M059J (cell line): ENCODE measurements at regions not wholly inside any gene's neighbourhood (a gene's known extent, or its start where the extent isn't known, plus 50 kb on each side); places are given as distances from the start of the nearest gene placed in this dataset.
A peak's percentile ranks its signal among the peaks of the same experiment; 100 is the strongest.
"Not testable (repeated sequence)": the region's sequence is repeated elsewhere in the genome, so short reads cannot be mapped to it uniquely, and the experiment has no call there.

Experiments used
- DNase-seq: peaks from one replicate; pipeline ENCODE4 v3.0.0-alpha.2; 2012; ENCODE audit warnings: low read depth

GRCh38 chr17:70519300-70519699, 350.0 kb downstream of the KCNJ2 start:
- DNase-seq = no peak

DNA sequence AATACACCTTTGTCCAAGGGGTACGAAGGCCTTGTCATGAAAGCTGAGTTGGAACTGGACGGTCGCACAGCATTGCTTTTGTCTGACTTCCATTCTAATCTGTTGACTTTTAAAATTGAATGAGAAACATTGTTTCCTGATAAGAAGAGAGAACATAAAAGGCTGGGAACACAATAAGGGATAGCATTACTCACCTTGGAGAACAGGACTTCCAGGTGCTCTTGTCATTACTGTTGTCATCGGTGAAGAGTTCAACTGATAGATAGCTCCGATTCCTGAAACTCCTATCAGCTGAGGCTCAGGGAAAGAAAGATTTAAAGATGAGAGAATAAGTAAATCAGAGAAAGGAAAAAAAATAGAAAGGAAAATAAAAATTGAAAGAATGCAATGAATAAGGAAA, 351.1 kb downstream of the KCNJ2 start:
- DNase-seq = no peak

- DNase-seq = no peak
Observed at GRCh38 chr17:70520956-70521355, 351.6 kb downstream of the KCNJ2 start.

DNA sequence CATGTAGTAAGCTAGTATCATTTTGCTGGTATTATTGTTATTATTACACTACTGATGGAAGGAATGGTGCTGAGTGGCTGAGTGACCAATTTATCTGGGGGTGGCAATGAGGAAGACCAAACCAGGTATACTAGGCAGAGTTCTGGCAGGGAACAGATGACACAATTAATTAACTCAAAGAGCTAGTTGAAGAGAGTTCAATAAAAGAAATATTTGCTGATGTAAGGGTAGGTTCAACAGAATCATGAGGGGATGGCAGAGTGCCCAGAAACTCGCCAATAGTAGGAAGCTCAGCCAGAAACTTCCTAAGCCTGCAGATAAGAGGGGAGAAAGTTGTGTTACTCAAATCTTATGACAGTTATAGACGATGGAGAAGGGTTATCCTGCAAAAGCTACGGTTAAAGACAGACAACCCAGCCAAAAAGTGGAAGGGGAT, 352.5 kb downstream of the KCNJ2 start:
- DNase-seq = peak; percentile 6

DNA sequence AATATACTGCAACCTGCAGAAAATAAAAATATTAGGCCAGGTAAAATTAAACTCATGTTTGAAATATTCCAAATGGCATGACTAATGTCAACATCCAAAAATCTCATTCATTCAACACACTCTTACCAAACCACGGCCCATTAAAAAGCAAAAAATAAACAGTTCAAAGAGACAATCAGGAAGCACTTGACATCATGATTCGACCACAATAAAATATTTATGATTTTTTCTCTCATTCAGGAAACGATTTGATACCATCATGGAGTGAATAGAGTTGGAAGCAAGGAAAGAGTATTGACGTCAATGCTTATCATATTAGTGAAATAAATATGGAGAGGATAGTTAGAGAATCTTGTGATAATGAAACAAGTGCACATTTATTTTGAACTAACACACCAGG, 354.1 kb downstream of the KCNJ2 start:
- peak; percentile 12 for DNase-seq

DNA sequence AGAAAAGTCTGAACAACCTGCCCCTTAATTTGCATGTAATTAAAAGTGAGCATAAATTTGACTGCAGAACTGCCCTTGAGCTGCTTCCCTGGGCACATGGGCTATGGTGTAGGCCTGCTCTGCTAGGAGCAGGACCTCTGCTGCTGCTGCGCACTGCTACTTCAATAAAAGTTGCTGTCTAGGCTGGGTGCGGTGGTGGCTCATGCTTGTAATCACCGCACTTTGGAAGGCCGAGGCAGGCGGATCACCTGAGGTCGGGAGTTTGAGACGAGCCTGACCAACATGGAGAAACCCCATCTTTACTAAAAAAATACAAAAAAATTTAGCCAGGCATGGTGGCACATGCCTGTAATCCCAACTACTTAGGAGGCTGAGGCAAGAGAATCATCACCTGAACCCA, 355.7 kb downstream of the KCNJ2 start:
- not testable (repeated sequence) for DNase-seq

DNA sequence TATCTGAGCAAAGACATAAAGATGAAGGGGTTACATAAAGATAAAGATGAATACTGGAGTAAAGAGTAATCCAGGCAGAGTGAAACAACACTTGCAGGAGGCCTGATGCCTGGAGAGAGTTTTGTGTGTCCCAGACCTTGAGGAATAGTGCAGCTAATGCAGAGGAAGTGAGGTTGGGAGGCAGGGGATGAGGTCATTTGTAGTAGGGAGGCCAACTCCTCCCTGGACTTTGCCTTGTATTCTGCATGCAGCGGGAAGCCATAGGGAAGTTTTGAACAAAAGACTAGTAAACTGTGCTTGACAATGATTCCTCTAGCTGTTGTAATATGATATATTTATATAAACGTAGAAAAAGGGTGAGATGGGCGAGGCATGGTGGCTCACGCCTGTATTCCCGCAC, 356.6 kb downstream of the KCNJ2 start:
- DNase-seq = no peak

- no peak for DNase-seq
Observed at GRCh38 chr17:70527364-70527888, 358.1 kb downstream of the KCNJ2 start.

DNA sequence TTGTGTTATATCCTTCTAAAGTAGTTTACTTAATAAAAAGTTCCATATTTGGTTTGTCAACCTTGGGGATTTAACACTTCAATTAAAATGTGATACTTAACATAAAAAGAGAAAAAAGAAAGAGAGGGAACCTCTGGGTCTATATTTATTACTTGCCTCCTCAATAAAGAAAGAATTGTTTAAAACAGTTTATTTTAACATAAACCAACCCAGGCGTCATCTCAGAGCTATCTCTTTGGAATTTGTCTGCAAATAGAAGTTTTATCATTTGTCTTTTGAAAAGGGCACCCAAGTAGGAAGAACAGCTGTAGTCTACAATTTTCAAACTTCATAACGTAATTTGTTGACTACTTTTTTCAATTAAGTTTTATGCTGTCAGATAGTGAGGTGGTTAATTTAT, 364.1 kb downstream of the KCNJ2 start:
- no peak for DNase-seq

DNA sequence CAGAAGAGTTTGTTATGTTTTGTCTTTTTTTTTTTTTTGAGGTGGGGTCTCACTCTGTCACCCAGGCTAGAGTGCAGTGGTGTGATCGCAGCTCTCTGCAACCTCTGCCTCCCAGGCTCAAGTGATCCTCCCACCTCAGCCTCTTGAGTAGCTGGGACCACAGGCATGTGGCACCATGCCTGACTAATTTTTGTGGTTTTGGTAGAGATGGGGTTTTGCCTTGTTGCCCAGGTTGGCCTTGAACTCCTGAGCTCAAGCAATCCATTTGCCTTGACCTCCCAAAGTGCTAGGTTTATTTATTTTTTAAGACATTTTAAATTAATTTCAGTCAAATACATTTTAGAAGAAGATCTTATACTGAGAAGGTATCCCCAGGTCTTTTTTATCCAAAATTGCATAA, 366.7 kb downstream of the KCNJ2 start:
- DNase-seq = peak; percentile 64

- DNase-seq = no peak
Observed at GRCh38 chr17:70539132-70539924, 370.0 kb downstream of the KCNJ2 start.

- DNase-seq = no peak
Observed at GRCh38 chr17:70542876-70543275, 373.5 kb downstream of the KCNJ2 start.

- no peak for DNase-seq
Observed at GRCh38 chr17:70544317-70544716, 375.0 kb downstream of the KCNJ2 start.

- DNase-seq = peak; percentile 44
Observed at GRCh38 chr17:70552230-70552981, 383.1 kb downstream of the KCNJ2 start.

- no peak for DNase-seq
Observed at GRCh38 chr17:70552982-70553334, 383.6 kb downstream of the KCNJ2 start.

DNA sequence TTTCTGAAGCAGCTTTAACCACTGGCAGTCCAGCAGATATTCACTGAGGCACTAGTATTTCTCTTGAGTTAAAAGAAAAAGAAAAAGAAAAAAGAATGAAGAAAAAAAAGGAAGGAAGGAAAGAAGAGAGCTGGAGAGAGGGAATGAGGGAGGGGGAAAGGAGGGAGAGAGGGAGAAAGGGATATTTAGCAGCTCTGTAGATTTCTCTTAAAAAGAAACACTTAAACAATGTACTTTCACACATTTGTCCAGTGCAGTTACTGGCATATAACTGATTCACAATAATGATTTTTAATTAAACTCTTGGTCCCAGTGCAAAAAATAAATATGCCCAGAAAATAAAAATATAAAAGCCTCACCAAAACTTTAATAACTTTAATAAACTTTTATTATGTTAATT, 386.4 kb downstream of the KCNJ2 start:
- DNase-seq = no peak

DNA sequence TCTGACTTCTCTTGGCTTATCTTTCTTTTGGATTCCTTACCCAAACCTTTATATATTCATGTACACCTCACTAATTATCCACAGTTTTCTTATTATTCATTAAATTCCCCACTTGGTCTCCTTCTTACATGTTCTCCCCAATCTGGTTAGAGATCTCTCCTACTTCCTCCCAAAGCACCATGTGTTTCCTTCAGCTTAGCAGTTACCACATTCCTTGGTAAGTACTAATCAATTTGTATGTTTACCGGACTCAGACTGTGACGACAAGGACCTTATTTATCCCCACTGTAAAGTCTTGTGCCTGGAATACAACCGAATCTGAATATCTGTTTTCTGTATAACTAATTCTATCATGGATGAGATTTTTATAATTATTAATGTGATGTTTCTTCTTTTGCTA, 389.5 kb downstream of the KCNJ2 start:
- no peak for DNase-seq

DNA sequence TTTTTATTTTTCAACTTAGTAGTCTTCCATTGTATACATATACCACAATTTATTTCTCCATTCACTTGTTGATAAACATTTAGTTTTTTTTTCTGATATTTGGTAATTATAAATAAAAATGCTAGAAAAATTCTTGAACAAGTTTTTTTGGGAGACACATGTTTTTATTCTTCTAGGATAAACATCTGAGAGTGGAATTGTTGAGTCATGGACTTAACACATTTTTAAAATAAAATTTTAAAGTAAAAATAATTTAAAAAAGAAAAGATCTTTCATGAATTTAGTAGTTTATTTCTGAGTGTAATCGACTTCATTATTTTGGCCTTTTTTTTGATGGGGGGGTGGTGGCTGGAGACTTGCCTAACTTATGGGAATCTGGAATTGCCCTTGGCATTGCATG, 391.1 kb downstream of the KCNJ2 start:
- DNase-seq = no peak

GRCh38 chr17:70562137-70562536, 392.8 kb downstream of the KCNJ2 start:
- DNase-seq = no peak

GRCh38 chr17:70563281-70563820, 394.0 kb downstream of the KCNJ2 start:
- peak; percentile 32 for DNase-seq

DNA sequence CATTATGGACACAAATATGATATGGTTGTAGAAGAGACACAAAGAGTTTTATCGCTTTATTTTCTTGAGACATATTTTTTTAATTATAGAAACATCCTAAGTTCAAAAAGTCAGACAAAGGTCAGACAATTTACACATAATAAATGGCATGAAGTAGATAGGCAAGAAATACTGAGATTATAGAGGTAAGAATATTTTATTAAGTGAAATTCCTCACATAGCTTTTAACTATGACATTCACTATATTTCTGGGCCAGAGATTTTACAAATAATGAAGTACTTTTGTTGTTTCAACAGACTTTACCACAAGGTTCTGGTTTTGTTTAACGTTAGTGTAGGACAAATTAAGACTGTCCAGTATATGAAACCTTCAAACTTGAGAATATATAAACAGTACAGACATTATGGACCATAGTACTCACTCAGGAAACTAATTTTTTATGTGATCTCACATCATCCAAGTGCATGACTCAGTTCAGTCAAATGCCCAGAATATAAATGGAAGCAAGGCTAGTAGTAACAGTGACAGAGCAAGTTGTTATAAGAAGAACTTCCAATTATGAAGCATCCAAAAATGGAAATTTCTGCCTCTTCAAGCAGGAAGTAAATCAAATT, 394.8 kb downstream of the KCNJ2 start:
- no peak for DNase-seq

DNA sequence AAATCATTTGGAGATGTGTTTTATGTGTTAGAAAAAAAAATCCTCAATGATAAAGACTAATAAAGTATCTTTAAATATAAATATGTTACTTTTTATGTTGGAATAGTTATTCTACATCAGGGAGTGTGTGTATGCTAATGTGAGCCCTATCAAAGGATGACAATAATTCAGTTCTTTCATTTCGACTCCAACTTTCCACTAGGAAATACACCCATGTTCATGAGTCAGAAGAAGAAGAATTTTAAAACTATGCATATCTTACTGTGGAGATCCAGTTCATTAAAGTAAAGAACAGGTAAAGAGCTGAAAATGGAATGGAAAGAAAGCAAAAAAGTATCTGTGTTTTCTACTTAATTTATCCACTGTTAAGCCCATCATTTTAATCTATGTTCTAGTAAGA, 399.8 kb downstream of the KCNJ2 start:
- DNase-seq = no peak
